HG02852 (cell line): ENCODE measurements at regions not wholly inside any gene's neighbourhood (a gene's known extent, or its start where the extent isn't known, plus 50 kb on each side); places are given as distances from the start of the nearest gene placed in this dataset.

ENCODE experiments used
- ATAC-seq: cut with Tn5 transposase; IDR thresholded peaks from one replicate; pipeline ENCODE4 v1.9.1; 2021; ENCODE audit warnings: mild to moderate bottlenecking, moderate library complexity; ENCODE audit not compliant: unreplicated experiment

GRCh38 chr2:6557737-6558136 lies 308.0 kb downstream of the CMPK2 start:
- no peak for ATAC-seq

GRCh38 chr2:6562771-6563170 lies 302.9 kb downstream of the CMPK2 start:
- no peak for ATAC-seq

GRCh38 chr2:6564326-6564725 lies 301.4 kb downstream of the CMPK2 start:
- no peak for ATAC-seq

GRCh38 chr2:6574121-6574520 lies 291.6 kb downstream of the CMPK2 start:
- ATAC-seq = no peak

GRCh38 chr2:6576302-6576701 lies 289.4 kb downstream of the CMPK2 start:
- ATAC-seq = no peak

- no peak for ATAC-seq
These were observed 287.7 kb downstream of the CMPK2 start for GRCh38 chr2:6577960-6578359.

GRCh38 chr2:6578416-6578815 lies 287.3 kb downstream of the CMPK2 start:
- no peak for ATAC-seq

GRCh38 chr2:6579281-6579680 lies 286.4 kb downstream of the CMPK2 start:
- no peak for ATAC-seq

GRCh38 chr2:6580982-6581381 lies 284.7 kb downstream of the CMPK2 start:
- no peak for ATAC-seq

- no peak for ATAC-seq
These were observed 276.6 kb downstream of the CMPK2 start for GRCh38 chr2:6589150-6589549.

- no peak for ATAC-seq
These were observed 275.3 kb downstream of the CMPK2 start for GRCh38 chr2:6590442-6590841.

GRCh38 chr2:6602471-6602870 lies 263.2 kb downstream of the CMPK2 start:
- no peak for ATAC-seq

GRCh38 chr2:6605836-6606505 lies 259.7 kb downstream of the CMPK2 start:
- ATAC-seq = no peak

- ATAC-seq = no peak
These were observed 247.9 kb downstream of the CMPK2 start for GRCh38 chr2:6617794-6618193.

- ATAC-seq = no peak
These were observed 247.5 kb downstream of the CMPK2 start for GRCh38 chr2:6618201-6618600.

GRCh38 chr2:6623746-6624145 lies 242.0 kb downstream of the CMPK2 start:
- no peak for ATAC-seq

GRCh38 chr2:6626401-6627012 lies 239.2 kb downstream of the CMPK2 start:
- ATAC-seq = no peak

GRCh38 chr2:6627316-6627715 lies 238.4 kb downstream of the CMPK2 start:
- ATAC-seq = no peak

- ATAC-seq = no peak
These were observed 235.5 kb downstream of the CMPK2 start for GRCh38 chr2:6630209-6630608.

- no peak for ATAC-seq
These were observed 230.4 kb downstream of the CMPK2 start for GRCh38 chr2:6635296-6635695.

GRCh38 chr2:6637330-6637729 lies 228.4 kb downstream of the CMPK2 start:
- no peak for ATAC-seq

GRCh38 chr2:6639929-6640620 lies 225.6 kb downstream of the CMPK2 start:
- no peak for ATAC-seq
